CD4-positive, alpha-beta T cell treated with Interleukin-15 for 1 hour (primary cell): ENCODE measurements at regions not wholly inside any gene's neighbourhood (a gene's known extent, or its start where the extent isn't known, plus 50 kb on each side); places are given as distances from the start of the nearest gene placed in this dataset.
A peak's percentile ranks its signal among the peaks of the same experiment; 100 is the strongest.

Source experiments
- DNase-seq: peaks from one replicate; pipeline ENCODE4 v3.0.0-alpha.2; 2020

DNA sequence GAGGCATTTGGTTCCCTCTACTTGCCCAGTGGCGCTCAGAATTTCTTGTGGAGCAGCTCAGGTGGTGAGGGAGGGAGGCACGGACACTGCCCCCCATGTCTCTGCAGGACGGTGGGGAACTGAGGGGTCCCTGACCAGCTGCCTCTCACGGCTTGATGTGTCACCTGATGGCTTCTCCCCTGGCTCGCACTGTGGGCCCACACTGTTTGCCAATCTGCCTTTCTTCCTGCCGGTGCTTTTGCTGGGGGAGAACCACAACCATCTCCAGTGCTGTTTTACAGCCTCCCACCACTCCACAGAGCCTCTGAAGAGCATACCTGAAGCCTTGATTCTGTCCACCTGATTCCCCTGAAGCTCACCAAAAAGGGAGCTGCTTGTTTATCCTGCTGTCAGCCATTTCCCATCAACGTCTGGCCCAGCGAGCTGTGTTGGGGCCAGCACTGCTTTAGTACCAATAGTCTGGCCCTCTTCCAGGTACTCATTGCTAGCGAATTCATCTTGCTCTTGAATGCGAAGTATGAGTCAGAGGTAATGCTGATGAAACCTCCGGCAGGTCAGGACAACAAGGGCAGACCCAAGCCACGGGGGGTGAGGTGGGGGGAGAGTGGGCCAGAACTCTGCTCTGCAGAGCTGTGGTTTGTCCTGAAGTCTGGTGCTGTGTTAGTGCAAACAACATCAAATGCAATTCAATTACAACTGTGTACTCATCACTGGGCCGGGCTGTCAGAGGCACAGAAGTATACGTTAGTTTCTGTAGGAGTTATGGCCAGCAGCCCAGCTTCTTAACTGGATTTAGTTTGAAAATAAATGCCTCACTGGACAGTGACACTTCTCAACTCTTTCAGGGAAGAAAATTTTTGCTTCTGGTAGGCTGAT is 208.3 kb upstream of the JADE1 start:
- DNase-seq: no peak

DNA sequence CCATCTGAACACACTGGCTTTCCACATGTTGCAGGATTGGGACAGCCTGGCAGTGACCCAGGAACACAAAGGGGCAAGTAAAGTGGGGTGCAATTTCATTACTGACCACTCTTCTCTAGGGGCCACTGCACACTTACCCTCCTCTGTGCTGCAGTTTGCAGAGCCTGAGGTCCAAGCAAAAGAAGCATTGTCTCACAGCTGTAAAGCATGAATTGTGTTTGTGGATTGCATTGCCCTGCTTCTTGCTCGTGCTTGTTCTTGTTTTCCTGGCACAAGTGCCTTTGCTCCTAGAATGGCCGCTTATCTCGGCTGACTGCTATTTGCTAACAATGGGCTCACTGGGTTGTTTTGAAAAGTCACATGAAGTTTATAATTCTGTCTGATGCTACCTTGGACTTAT is 209.1 kb upstream of the JADE1 start:
- no peak for DNase-seq

- DNase-seq: no peak
These were observed 212.0 kb upstream of the JADE1 start for GRCh38 chr4:128597500-128597899.

GRCh38 chr4:128596853-128597252 is 212.6 kb upstream of the JADE1 start:
- no peak for DNase-seq

GRCh38 chr4:128596115-128596514 is 213.4 kb upstream of the JADE1 start:
- no peak for DNase-seq

DNA sequence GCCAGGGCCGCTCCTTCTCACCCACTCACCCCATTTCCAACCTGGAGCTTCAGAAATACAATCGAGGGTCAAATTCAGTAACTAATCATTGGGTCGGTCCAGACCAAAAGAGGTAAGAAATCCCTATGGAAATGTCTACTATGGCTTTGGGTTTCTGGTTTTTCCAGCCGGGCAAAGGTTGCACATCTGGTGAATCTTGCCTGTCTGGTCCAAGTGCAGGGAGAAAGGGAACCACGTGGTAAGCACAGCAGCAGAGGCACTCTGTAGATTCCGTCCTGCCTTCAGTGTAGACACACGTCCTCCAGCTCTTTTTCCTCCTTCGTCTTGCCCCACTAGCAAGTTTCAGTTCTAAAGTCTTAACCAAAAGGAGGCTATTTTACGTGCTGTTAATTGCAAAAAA is 218.0 kb upstream of the JADE1 start:
- DNase-seq: no peak

- no peak for DNase-seq
These were observed 218.7 kb upstream of the JADE1 start for GRCh38 chr4:128590773-128591172.

DNA sequence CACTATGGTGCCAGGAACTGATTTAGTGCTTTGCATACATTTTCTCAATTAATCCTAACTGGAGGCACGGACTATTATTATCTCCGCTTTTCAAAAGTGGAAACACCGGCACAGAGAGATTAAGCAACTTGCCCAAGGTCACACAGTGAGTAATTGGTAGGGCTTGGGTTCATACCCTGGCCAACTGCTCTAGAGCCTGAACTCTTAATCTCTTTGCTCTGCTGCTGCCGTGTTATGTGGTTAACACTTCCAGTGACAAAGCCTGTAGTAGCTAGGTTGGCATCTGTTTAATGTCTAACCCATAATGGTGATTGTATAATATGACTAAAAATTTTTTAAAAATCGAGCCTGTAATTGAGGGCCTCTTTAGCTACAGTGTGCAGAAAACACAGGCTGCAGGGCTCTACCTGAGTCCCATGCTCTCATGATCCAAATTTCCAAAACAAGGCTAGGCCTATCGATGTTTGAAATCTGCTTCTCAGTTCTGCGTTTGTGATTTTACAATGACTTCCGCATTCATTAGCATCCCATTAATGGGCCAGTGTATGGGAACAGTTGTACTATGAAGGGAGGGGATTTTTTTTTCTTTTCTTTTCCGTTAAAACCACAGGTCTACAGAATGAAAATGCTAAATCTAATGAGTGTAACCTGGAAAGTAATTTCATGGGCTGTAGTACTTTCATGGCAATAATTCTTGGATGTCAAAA is 219.3 kb upstream of the JADE1 start:
- DNase-seq: no peak

DNA sequence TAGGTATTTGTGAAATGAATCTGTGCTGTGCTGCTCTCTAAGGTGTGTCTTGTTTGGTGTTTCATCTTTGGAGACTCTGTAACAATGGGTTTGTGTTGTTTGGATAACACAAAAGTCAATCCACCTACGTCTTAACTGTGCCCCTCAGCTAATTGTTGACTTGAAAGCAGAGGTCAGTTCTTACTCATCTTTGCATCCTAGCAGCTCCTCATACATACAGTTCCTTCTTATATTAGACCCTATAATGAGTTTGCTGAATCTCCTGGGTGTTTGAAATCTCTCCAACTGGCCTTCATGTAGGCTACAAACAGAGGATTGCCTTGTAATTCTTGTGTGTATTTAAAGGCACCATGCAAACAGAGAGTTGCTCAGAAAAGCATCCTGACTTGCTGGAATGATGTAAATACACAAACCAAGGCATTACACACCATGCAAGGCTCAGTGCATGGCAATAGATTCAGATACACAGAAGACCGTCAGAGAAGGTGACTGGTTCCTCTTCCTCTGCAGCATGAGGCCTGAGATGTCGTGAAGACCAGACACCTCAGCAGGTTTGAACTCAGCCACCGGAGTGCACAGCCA is 220.0 kb upstream of the JADE1 start:
- DNase-seq: no peak

- no peak for DNase-seq
These were observed 222.1 kb upstream of the JADE1 start for GRCh38 chr4:128587382-128587781.

- no peak for DNase-seq
These were observed 225.5 kb upstream of the JADE1 start for GRCh38 chr4:128583753-128584712.

DNA sequence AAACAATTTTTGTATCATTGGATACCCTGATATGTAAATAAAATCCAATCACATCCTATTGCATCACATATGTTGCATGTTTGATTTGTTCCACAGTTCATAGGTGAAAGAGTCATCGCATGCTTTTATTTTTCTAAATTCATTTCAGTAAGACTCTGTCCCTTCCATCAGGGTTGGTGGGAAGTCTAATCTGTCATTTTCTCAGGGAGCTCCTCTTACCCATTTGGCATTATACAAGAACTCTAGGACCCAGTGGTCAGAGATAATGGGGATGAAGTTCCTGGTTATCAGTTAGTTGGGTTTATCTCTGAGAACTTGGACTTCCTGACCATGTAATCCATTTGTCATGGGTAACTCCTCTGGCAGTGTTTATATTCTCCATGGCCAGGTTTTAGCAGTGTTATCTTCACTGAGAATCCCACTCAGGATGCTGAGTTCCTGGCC is 227.1 kb upstream of the JADE1 start:
- no peak for DNase-seq

GRCh38 chr4:128579154-128579853 is 230.2 kb upstream of the JADE1 start:
- DNase-seq: no peak

DNA sequence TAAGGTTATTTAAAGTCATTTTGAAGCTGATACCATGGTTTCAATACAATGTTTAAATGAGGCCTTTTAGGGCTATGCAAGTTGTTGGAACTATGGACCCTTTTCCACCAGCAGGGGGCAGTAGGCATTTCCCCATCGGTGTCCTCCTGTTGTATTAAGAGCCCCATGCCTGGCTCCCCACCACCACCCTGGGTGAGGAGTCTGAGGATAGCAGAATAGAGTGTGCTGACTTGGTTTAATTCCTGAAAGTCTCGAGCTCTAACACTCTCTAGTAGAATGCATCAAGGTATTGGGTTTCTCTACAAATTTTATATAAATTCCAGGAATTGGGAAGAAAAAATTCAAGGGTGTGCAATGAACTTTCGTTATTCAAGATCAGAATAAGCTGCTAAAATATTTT is 234.8 kb upstream of the JADE1 start:
- peak; percentile 55 for DNase-seq

- no peak for DNase-seq
These were observed 235.6 kb upstream of the JADE1 start for GRCh38 chr4:128573781-128574508.

DNA sequence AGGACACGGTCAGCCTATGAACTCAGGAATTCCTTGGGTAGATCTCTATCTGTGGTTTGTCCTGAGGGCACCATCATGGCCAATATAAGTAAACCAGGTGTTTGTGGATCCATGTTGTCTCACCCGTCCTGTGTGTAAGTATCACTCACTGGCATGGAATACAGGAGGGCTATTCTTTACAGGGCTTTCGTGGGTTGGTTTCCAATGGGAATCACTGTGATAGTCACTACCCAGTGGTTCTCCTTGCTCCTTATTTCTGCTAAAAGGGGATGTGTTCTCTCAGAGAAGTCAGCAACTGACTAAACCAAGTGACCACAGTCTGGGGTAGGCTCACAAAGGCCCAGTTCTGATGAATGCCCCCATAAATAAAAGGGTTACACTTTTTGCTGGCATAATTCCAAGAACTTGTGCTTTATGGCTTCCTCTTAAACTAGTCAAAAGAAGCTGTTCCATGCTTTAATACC is 236.7 kb upstream of the JADE1 start:
- DNase-seq: no peak

DNA sequence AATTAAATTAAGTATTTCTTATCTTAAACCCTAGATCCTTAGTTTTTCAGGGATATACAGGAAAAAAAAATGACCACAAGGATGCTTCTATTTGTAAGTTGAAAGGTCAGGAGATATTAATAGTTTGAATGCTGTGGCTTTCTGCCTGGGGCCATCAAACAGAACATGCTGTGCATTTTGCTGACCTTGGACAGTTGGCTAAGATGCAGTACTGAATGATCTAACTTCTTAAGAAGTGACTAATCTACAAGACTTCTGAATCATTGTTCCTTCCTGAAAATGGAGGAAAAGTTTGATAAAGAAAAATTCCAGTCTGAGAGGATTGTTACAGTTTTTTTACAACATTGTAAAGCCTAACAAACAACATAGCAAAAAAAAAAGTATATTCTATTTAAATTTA is 237.8 kb upstream of the JADE1 start:
- DNase-seq: no peak

GRCh38 chr4:128570387-128570975 is 239.0 kb upstream of the JADE1 start:
- DNase-seq: peak; percentile 46

GRCh38 chr4:128566693-128567092 is 242.8 kb upstream of the JADE1 start:
- DNase-seq: no peak

DNA sequence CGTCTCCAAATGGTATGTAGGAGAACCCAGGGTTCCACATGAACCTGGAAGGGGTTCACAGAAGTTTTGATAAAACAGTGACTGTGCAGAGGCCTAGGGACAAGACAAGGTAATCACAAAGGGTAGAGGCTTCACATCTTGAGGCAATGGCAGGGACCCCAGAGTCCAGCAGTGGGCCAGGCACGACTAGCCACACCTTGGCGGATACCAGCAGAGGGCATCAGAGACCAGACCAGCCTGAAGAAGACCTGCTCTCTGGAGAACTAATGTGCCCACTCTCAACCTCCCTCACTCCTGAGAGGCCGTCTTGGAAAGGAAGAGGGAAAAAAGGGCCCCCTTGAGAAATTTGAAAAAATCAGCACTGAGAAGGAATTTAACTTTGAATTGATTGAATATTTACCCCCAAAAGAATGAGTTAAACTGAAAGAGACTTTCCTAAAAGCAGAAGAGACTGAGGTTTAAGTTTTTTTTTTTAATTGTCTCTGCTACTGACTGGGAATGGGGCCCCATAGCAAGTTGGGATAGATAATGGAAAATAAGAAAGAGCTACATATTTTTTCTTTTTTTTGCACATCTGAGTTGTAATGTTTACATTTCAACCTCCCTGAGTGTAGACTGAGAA is 243.8 kb upstream of the JADE1 start:
- no peak for DNase-seq
